Neuronal stem cell (in vitro differentiated cells): ENCODE measurements at regions not wholly inside any gene's neighbourhood (a gene's known extent, or its start where the extent isn't known, plus 50 kb on each side); places are given as distances from the start of the nearest gene placed in this dataset.

Experiments
- DNase-seq: peaks from one replicate; pipeline ENCODE4 v3.0.0-alpha.2; 2013; ENCODE audit warnings: low spot score
- H2AFZ ChIP-seq: one replicate; pipeline ENCODE4 v1.6.1; 2013; ENCODE audit warnings: mild to moderate bottlenecking, low read length, inconsistent platforms
- H2AK5ac ChIP-seq: 2 replicates; pipeline ENCODE4 v1.6.1; 2013; ENCODE audit warnings: low read depth, mild to moderate bottlenecking, inconsistent platforms, low read length, moderate library complexity, mixed read lengths
- H2BK120ac ChIP-seq: 2 replicates; pipeline ENCODE4 v1.6.1; 2013; ENCODE audit warnings: low read depth, mild to moderate bottlenecking, inconsistent platforms, low read length, moderate library complexity, mixed read lengths
- H2BK12ac ChIP-seq: one replicate; pipeline ENCODE4 v1.6.1; 2013; ENCODE audit warnings: low read length, inconsistent platforms
- H2BK15ac ChIP-seq: 2 replicates; pipeline ENCODE4 v1.6.1; 2013; ENCODE audit warnings: mild to moderate bottlenecking, low read length, inconsistent platforms, mixed read lengths
- H2BK5ac ChIP-seq: one replicate; pipeline ENCODE4 v1.6.1; 2013; ENCODE audit warnings: inconsistent platforms, mild to moderate bottlenecking, low read length, moderate library complexity
- H3K14ac ChIP-seq: one replicate; pipeline ENCODE4 v1.6.1; 2013; ENCODE audit warnings: low read length, inconsistent platforms
- H3K18ac ChIP-seq: 2 replicates; pipeline ENCODE4 v1.6.1; 2013; ENCODE audit warnings: low read length, inconsistent platforms
- H3K23ac ChIP-seq: 2 replicates; pipeline ENCODE4 v1.6.1; 2013; ENCODE audit warnings: low read depth, mild to moderate bottlenecking, mixed read lengths, low read length, inconsistent platforms; ENCODE audit not compliant: poor library complexity
- H3K27ac ChIP-seq: replicated peaks from 3 replicates; pipeline ENCODE4 v1.5.1; 2013; ENCODE audit warnings: low read length, inconsistent platforms
- H3K27me3 ChIP-seq, 3 experiments: 2 replicates each; pipeline ENCODE4 v1.6.1; 2013; ENCODE audit warnings: low read length in 3 of 3, mild to moderate bottlenecking in 2 of 3, inconsistent platforms in 1 of 3, low read depth in 1 of 3, mixed read lengths in 1 of 3, moderate library complexity in 1 of 3; ENCODE audit not compliant: control insufficient read depth in 3 of 3, insufficient read depth in 3 of 3
- H3K36me3 ChIP-seq, 2 donors: replicated peaks in 1 of 2; 2 replicates each; pipeline ENCODE4 v1.6.1; 2013; ENCODE audit warnings: low read length in 2 of 2; ENCODE audit not compliant: control insufficient read depth in 2 of 2, insufficient read depth in 2 of 2
- H3K4ac ChIP-seq: 2 replicates; pipeline ENCODE4 v1.6.1; 2013; ENCODE audit warnings: inconsistent platforms, mild to moderate bottlenecking, low read length, moderate library complexity
- H3K4me1 ChIP-seq, 2 donors: 1 replicate in 1 of 2; 2 replicates in 1 of 2; pipeline ENCODE4 v1.6.1; 2013; ENCODE audit warnings: low read length in 2 of 2, low read depth in 1 of 2; ENCODE audit not compliant: control insufficient read depth in 2 of 2, insufficient read depth in 1 of 2
- H3K4me2 ChIP-seq: one replicate; pipeline ENCODE4 v1.6.1; 2013; ENCODE audit warnings: mild to moderate bottlenecking, low read length, inconsistent platforms; ENCODE audit not compliant: insufficient read depth, poor library complexity, severe bottlenecking
- H3K4me3 ChIP-seq, 2 donors: 2 replicates each; pipeline ENCODE4 v1.5.1; 2013; ENCODE audit warnings: low read length in 2 of 2, mild to moderate bottlenecking in 2 of 2, inconsistent platforms in 1 of 2, moderate library complexity in 1 of 2
- H3K79me1 ChIP-seq: one replicate; pipeline ENCODE4 v1.6.1; 2013; ENCODE audit warnings: low read depth, mild to moderate bottlenecking, inconsistent platforms, low read length, moderate library complexity
- H3K9ac ChIP-seq: one replicate; pipeline ENCODE4 v1.6.1; 2013; ENCODE audit warnings: mild to moderate bottlenecking, low read depth, low read length, inconsistent platforms; ENCODE audit not compliant: poor library complexity
- H3K9me3 ChIP-seq, 2 donors: replicated peaks in 1 of 2; 2 replicates each; pipeline versions ENCODE3 to v1.6.1; 2013; ENCODE audit warnings: low read length in 2 of 2, mild to moderate bottlenecking in 2 of 2, inconsistent platforms in 1 of 2, low read depth in 1 of 2, mixed read lengths in 1 of 2, moderate library complexity in 1 of 2; ENCODE audit not compliant: control insufficient read depth in 2 of 2, insufficient read depth in 1 of 2
- H4K8ac ChIP-seq: one replicate; pipeline ENCODE4 v1.6.1; 2013; ENCODE audit warnings: low read depth, mild to moderate bottlenecking, inconsistent platforms, low read length, moderate library complexity
- H4K91ac ChIP-seq: one replicate; pipeline ENCODE4 v1.6.1; 2013; ENCODE audit warnings: low read length, low read depth, mild to moderate bottlenecking, inconsistent platforms; ENCODE audit not compliant: poor library complexity
- WGBS, 2 donors: extraction: QIAGEN DNeasy Blood & Tissue Kit; methylation state at CpG; one replicate each; pipeline ENCODE4 v1.1.7; 2013; ENCODE audit warnings: missing lambda C conversion rate in 2 of 2, mixed read lengths in 1 of 2; ENCODE audit not compliant: insufficient read length in 2 of 2, insufficient replicate concordance in 1 of 2; ENCODE audit errors: extremely low coverage in 2 of 2; 5-methylcytosine and 5-hydroxymethylcytosine counted together

GRCh38 chr5:145511351-145511750 is 323.8 kb downstream of the PRELID2 start:
- no CpG with 5 or more reads among the region's 3 CpGs for WGBS, 2 donors
- Histone ChIP-seq H3K27ac (no peak overlapping the region), H4K91ac (no peak overlapping the region), H3K4ac (no peak overlapping the region), H3K36me3 (no peaks in the 10 kb centered on the region), H4K8ac (no peak overlapping the region), H2AFZ (no peak overlapping the region), H2BK5ac (no peak overlapping the region), H3K9ac (peak overlapping the region; percentile 39), H3K4me3 (no peak overlapping the region), H3K27me3 (no peaks in the 10 kb centered on the region), H3K4me2 (no peak overlapping the region), H2BK120ac (no peak overlapping the region), H3K23ac (no peak overlapping the region), H2BK12ac (no peak overlapping the region), H3K4me1 (peaks cover 0 to 2% of the 10 kb centered on the region in 2 donors), H3K9me3 (no peaks in the 10 kb centered on the region), H3K79me1 (no peaks in the 10 kb centered on the region), H2AK5ac (no peak overlapping the region), H2BK15ac (no peak overlapping the region), H3K18ac (no peak overlapping the region), H3K14ac (no peak overlapping the region)
- DNase-seq: no peak

- Histone ChIP-seq H3K4me2 (no peak overlapping the region), H3K4me3 (no peak overlapping the region), H2BK120ac (no peak overlapping the region), H3K18ac (peak overlapping the region; percentile 39), H4K8ac (no peak overlapping the region), H3K14ac (no peak overlapping the region), H3K4me1 (peaks cover 0 to 3% of the 10 kb centered on the region in 2 donors), H2BK12ac (no peak overlapping the region), H2BK5ac (no peak overlapping the region), H3K27me3 (no peaks in the 10 kb centered on the region), H2AFZ (no peak overlapping the region), H3K9me3 (no peaks in the 10 kb centered on the region), H3K27ac (no peak overlapping the region), H3K23ac (no peak overlapping the region), H3K9ac (peak overlapping the region; percentile 32), H3K4ac (no peak overlapping the region), H2AK5ac (no peak overlapping the region), H3K79me1 (no peaks in the 10 kb centered on the region), H4K91ac (no peak overlapping the region), H2BK15ac (no peak overlapping the region), H3K36me3 (no peaks in the 10 kb centered on the region)
- no peak for DNase-seq
- WGBS, 2 donors: no CpG with 5 or more reads among the region's 2 CpGs
Measured at GRCh38 chr5:145510769-145511168, 324.4 kb downstream of the PRELID2 start.

- Histone ChIP-seq H3K4ac (no peak overlapping the region), H2AFZ (no peak overlapping the region), H2BK12ac (no peak overlapping the region), H3K4me3 (no peak overlapping the region), H2BK120ac (no peak overlapping the region), H3K4me1 (peaks cover 0 to 3% of the 10 kb centered on the region in 2 donors), H3K14ac (no peak overlapping the region), H3K36me3 (no peaks in the 10 kb centered on the region), H2BK15ac (no peak overlapping the region), H3K9me3 (no peaks in the 10 kb centered on the region), H3K27ac (no peak overlapping the region), H4K91ac (no peak overlapping the region), H3K18ac (no peak overlapping the region), H4K8ac (no peak overlapping the region), H3K9ac (no peak overlapping the region), H2AK5ac (no peak overlapping the region), H3K27me3 (no peaks in the 10 kb centered on the region), H3K23ac (no peak overlapping the region), H2BK5ac (no peak overlapping the region), H3K4me2 (no peak overlapping the region), H3K79me1 (no peaks in the 10 kb centered on the region)
- DNase-seq: no peak
- no CpG with 5 or more reads among the region's 1 CpG for WGBS, 2 donors
Measured at GRCh38 chr5:145510324-145510723, 324.8 kb downstream of the PRELID2 start.

GRCh38 chr5:145509336-145510136 is 325.6 kb downstream of the PRELID2 start:
- Histone ChIP-seq H2BK15ac (no peak overlapping the region), H3K79me1 (no peaks in the 10 kb centered on the region), H3K4me3 (no peak overlapping the region), H2BK5ac (no peak overlapping the region), H2BK120ac (no peak overlapping the region), H3K4ac (no peak overlapping the region), H4K8ac (no peak overlapping the region), H2BK12ac (no peak overlapping the region), H3K4me2 (no peak overlapping the region), H3K27ac (no peak overlapping the region), H3K9me3 (no peaks in the 10 kb centered on the region), H3K14ac (no peak overlapping the region), H3K9ac (no peak overlapping the region), H3K27me3 (no peaks in the 10 kb centered on the region), H4K91ac (no peak overlapping the region), H3K23ac (no peak overlapping the region), H2AK5ac (no peak overlapping the region), H2AFZ (no peak overlapping the region), H3K36me3 (no peaks in the 10 kb centered on the region), H3K4me1 (peaks cover 0 to 3% of the 10 kb centered on the region in 2 donors), H3K18ac (no peak overlapping the region)
- WGBS, 2 donors: no CpG with 5 or more reads among the region's 2 CpGs
- no peak for DNase-seq
